Ovary (tissue), 3 donors: ENCODE measurements at regions not wholly inside any gene's neighbourhood (a gene's known extent, or its start where the extent isn't known, plus 50 kb on each side); places are given as distances from the start of the nearest gene placed in this dataset.

Experiments used
- POLR2A ChIP-seq: fragments of 450-650 bp; IDR thresholded peaks from one replicate; pipeline ENCODE4 v1.6.1; 2017; ENCODE audit warnings: antibody characterized with exemption, mild to moderate bottlenecking, moderate library complexity
- TF ChIP-seq, protein P1 (sequence below), 3 donors: fragments of 450-650 bp in 2 of 3; fragments of 200-600 bp in 1 of 3; IDR thresholded peaks; one replicate each; pipeline versions ENCODE4 v1.5.1 to v1.8.0; 2016 to 2022; ENCODE audit warnings: antibody characterized with exemption in 3 of 3, mild to moderate bottlenecking in 1 of 3
- donor health status: DM: no; HTN: no; CAD: no.

DNA sequence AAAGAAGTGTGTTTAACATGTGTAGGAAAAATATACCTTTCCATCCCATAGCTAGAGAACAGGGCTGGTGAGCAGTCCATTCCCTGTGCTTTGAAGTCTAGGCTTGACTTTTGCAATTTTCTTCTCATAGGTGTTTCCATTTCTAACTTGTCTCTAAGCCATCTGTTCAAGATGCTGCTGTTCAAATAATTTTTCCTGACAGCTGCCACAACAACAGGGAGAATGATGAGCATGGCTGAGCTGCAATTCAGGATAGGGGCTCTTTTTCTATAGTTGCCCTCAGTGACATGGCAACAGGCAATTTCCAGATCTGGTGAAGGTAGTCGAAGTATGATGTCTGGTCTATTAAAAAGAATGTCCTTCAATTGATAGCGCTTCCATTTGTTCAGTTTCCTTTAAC, 103.0 kb upstream of the HS3ST5 start:
- TF ChIP-seq, protein P1, sequence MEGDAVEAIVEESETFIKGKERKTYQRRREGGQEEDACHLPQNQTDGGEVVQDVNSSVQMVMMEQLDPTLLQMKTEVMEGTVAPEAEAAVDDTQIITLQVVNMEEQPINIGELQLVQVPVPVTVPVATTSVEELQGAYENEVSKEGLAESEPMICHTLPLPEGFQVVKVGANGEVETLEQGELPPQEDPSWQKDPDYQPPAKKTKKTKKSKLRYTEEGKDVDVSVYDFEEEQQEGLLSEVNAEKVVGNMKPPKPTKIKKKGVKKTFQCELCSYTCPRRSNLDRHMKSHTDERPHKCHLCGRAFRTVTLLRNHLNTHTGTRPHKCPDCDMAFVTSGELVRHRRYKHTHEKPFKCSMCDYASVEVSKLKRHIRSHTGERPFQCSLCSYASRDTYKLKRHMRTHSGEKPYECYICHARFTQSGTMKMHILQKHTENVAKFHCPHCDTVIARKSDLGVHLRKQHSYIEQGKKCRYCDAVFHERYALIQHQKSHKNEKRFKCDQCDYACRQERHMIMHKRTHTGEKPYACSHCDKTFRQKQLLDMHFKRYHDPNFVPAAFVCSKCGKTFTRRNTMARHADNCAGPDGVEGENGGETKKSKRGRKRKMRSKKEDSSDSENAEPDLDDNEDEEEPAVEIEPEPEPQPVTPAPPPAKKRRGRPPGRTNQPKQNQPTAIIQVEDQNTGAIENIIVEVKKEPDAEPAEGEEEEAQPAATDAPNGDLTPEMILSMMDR (IDR thresholded peaks at IDR 0.05): no peak
- TF ChIP-seq POLR2A: no peak
